ENCODE measurements at regions not wholly inside any gene's neighbourhood (a gene's known extent, or its start where the extent isn't known, plus 50 kb on each side); places are given as distances from the start of the nearest gene placed in this dataset.
"Not testable (repeated sequence)": the region's sequence is repeated elsewhere in the genome, so short reads cannot be mapped to it uniquely, and the experiment has no call there.

DNA sequence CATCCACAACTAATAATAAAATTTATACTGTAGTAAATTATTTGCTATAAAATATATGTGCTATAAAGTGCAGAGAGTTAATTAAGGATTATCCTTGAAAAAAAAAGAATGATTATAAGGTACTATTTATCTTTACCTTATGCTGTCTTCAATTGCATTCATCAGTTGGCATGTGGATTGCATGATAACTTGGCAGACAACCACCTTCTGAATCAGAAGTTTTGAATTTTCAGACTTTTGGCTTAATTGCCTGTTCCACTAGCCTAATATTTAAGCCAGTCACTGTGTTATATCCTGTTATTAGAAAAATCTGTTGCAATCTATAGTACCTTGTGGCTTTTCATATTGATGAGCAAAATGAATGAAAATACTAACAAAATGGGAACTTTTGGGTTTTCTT lies 1040.3 kb upstream of the PCDH10 start:
- POLR2A ChIA-PET: no interaction called here
- Mint-ChIP-seq H3K27me3 (ENCODE audit: low read depth) (no peaks in the 10 kb centered on the region), H3K36me3 (ENCODE audit: low read depth) (no peaks in the 10 kb centered on the region), H3K4me1 (ENCODE audit: low read depth) (no peaks in the 10 kb centered on the region), H3K4me3 (no peak overlapping the region), H3K9me3 (ENCODE audit: insufficient read depth) (no peaks in the 10 kb centered on the region), H3K27ac (no peak overlapping the region)
- no peak for ATAC-seq
- CTCF ChIA-PET: no interaction called here
- no peak for DNase-seq

DNA sequence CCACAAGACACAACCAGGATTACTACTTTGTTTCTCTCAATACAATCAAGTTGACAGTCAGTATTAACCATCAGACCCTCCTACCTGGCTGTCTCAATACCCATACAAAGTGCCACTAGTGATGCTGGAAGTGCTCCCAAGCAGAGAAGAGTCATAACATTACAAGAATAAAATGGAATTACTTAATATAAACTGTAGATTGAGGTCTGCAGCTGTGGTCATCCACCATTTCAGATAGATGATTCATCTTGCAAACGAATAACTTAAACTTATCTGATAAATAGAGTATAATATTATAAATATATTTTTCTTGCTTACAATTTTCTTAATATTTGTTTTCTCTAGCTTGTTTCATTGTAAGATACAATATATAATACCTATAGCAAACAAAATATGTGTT lies 1034.2 kb upstream of the PCDH10 start:
- DNase-seq (no peak), ATAC-seq (no peak)
- no peaks in the 10 kb centered on the region for H3K4me1 Mint-ChIP-seq (ENCODE audit: low read depth)
- ChIA-PET CTCF (no interaction called here), POLR2A (no interaction called here)
- no peaks in the 10 kb centered on the region for H3K27me3 Mint-ChIP-seq (ENCODE audit: low read depth)
- H3K4me3 Mint-ChIP-seq: no peak overlapping the region
- H3K36me3 Mint-ChIP-seq (ENCODE audit: low read depth): no peaks in the 10 kb centered on the region
- no peak overlapping the region for H3K27ac Mint-ChIP-seq
- no peaks in the 10 kb centered on the region for H3K9me3 Mint-ChIP-seq (ENCODE audit: insufficient read depth)

DNA sequence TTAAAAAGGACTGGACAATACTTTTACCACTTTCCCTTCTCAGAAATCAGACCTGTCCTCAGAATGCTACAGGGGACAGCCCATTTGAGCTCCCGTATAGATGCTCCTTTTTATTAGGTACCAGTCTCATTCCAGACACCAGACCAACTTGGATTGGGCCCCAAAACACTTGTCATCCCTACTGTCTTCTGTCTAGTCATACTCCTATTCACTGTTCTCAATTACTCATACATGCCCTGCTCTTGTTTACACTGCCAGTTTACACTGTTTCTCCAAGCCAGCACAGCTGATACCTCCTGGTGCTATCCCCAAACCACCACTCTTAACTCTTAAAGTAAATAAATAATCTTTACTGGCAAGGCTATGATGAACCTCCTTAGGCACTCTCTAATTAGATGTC lies 1026.4 kb upstream of the PCDH10 start:
- H3K27ac Mint-ChIP-seq; H3K4me1 Mint-ChIP-seq (ENCODE audit: low read depth); H3K27me3 Mint-ChIP-seq (ENCODE audit: low read depth); POLR2A ChIA-PET; H3K4me3 Mint-ChIP-seq; H3K36me3 Mint-ChIP-seq (ENCODE audit: low read depth); CTCF ChIA-PET; H3K9me3 Mint-ChIP-seq (ENCODE audit: insufficient read depth); DNase-seq; ATAC-seq: not testable (repeated sequence)

DNA sequence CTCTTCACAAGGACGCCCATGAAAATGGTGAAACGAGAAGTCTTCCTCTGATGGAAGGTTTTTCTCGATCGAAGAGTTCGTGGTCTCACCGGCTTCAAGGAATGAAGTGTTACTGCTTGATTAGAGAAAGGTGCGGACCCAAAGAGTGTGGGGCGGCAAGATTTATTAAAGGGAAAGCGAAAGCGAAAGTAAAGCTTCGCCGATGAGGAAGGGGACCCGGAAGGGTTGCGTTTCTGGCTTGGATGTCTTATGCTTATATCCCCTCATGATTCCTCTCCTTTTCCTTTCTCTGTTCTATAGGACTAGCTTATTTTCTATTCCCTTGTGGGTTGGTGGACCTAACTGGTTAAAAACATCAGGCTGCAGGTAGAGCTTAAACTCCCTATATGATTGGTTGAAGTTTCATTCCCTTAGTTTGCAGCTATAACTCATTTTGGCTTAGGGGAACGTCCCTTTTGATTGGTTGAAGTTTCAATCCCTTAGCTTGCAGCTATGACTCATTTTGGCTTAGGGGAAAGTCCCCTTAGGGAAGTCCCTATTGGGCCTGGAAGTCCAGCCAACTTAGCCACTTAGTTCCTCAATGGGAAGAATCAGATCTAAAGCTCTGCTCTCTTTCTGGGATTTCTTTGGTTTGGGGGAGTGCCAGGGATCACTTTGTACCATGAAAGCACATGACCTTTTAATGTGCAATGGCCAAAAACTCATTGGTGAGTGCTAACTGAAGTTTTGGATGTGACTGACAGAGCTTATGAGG lies 1025.0 kb upstream of the PCDH10 start:
- ATAC-seq: no peak
- H3K4me3 Mint-ChIP-seq: peak overlapping the region; percentile 19
- no peaks in the 10 kb centered on the region for H3K27me3 Mint-ChIP-seq (ENCODE audit: low read depth)
- ChIA-PET POLR2A (no interaction called here), CTCF (no interaction called here)
- H3K4me1 Mint-ChIP-seq (ENCODE audit: low read depth): no peaks in the 10 kb centered on the region
- H3K9me3 Mint-ChIP-seq (ENCODE audit: insufficient read depth): no peaks in the 10 kb centered on the region
- H3K36me3 Mint-ChIP-seq (ENCODE audit: low read depth): no peaks in the 10 kb centered on the region
- no peak for DNase-seq
- peak overlapping the region; percentile 37 for H3K27ac Mint-ChIP-seq

DNA sequence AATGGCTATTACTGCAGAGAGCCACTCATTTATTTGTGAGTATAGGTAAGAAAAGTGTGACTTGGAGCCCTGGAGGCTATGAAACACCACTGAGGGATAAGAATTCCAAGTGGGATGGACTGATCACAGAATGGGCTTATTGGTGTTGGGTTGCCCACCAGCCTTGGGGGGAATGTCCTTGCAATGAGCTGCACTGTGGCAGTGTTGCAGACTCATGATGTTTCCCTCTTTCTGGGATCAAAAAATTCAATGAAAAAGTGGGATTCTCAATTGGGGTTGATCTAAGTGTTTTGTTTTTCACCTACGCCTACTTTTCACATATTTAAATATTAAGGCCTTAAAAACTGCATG lies 1024.5 kb upstream of the PCDH10 start:
- no peak overlapping the region for H3K4me3 Mint-ChIP-seq
- H3K36me3 Mint-ChIP-seq (ENCODE audit: low read depth): no peaks in the 10 kb centered on the region
- no peaks in the 10 kb centered on the region for H3K4me1 Mint-ChIP-seq (ENCODE audit: low read depth)
- ChIA-PET POLR2A (no interaction called here), CTCF (no interaction called here)
- no peaks in the 10 kb centered on the region for H3K9me3 Mint-ChIP-seq (ENCODE audit: insufficient read depth)
- DNase-seq: no peak
- ATAC-seq: no peak
- no peak overlapping the region for H3K27ac Mint-ChIP-seq
- no peaks in the 10 kb centered on the region for H3K27me3 Mint-ChIP-seq (ENCODE audit: low read depth)

DNA sequence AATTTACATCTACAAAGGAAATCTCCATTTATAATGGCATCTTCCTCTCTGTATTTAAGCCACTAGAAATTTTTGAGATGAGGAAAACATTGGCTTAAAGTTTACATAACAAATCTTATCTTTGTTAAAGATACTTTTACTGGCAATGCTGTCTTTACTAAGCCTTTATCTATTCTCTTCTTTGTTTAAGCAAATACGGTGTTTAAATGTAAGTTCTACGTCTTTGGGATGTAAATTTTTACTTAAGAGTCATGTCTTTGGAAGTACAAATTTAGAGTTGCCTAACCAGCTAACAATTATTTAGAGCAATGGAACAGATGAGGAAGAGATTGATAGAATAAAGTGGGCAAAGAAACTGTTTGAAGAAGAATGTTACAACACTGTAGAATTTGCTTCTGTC lies 1024.0 kb upstream of the PCDH10 start:
- POLR2A ChIA-PET: no interaction called here
- H3K4me1 Mint-ChIP-seq (ENCODE audit: low read depth): no peaks in the 10 kb centered on the region
- CTCF ChIA-PET: no interaction called here
- ATAC-seq (no peak), DNase-seq (no peak)
- no peaks in the 10 kb centered on the region for H3K9me3 Mint-ChIP-seq (ENCODE audit: insufficient read depth)
- H3K36me3 Mint-ChIP-seq (ENCODE audit: low read depth): no peaks in the 10 kb centered on the region
- H3K27me3 Mint-ChIP-seq (ENCODE audit: low read depth): no peaks in the 10 kb centered on the region
- no peak overlapping the region for H3K27ac Mint-ChIP-seq
- H3K4me3 Mint-ChIP-seq: no peak overlapping the region

DNA sequence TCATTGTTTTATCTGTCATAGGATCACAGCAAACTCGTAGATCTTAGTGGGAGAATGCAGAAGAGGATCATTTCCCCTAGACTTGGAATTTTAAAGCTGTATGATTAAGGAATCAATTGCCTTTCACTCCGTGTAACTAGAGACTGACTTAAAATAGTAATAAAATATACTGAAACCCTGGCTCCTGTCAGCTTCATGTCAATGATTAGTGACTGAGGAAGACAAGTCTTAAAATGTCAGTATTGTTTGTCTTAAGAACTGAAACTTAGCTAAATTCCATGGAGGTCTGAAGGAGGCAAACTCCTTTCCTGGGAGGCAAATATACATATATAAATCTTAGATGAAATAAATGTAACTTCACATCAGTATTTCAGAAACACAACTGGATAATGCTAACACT lies 1016.7 kb upstream of the PCDH10 start:
- no peak for ATAC-seq
- Mint-ChIP-seq H3K36me3 (ENCODE audit: low read depth) (no peaks in the 10 kb centered on the region), H3K27me3 (ENCODE audit: low read depth) (no peaks in the 10 kb centered on the region), H3K4me3 (no peak overlapping the region), H3K4me1 (ENCODE audit: low read depth) (no peaks in the 10 kb centered on the region), H3K9me3 (ENCODE audit: insufficient read depth) (no peaks in the 10 kb centered on the region), H3K27ac (no peak overlapping the region)
- no peak for DNase-seq
- ChIA-PET POLR2A (no interaction called here), CTCF (no interaction called here)

DNA sequence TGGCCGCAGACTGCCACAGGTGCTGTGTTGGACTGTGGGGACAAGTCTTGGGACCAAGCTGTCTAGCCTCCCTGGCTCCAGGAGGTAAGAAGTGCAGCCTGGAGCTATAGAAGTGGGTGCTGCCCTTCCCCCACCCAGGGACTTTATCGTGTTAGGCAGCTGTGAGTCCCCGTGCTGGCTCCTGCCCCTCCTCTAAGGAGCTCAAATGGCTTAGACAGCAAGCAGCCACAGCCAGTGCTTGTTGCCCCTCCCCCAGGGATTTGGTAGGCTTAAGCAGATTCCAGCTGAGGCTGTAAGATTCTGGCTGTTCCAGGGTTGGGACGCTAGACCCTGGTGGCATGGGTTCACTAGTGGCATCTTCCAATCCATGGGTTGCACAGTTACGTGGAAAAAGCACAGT lies 979.4 kb upstream of the PCDH10 start:
- ATAC-seq: no peak
- ChIA-PET CTCF (no interaction called here), POLR2A (no interaction called here)
- Mint-ChIP-seq H3K9me3 (ENCODE audit: insufficient read depth) (peaks cover 5% of the 10 kb centered on the region), H3K27ac (no peak overlapping the region), H3K27me3 (ENCODE audit: low read depth) (no peaks in the 10 kb centered on the region), H3K36me3 (ENCODE audit: low read depth) (no peaks in the 10 kb centered on the region), H3K4me3 (no peak overlapping the region), H3K4me1 (ENCODE audit: low read depth) (no peaks in the 10 kb centered on the region)
- no peak for DNase-seq

DNA sequence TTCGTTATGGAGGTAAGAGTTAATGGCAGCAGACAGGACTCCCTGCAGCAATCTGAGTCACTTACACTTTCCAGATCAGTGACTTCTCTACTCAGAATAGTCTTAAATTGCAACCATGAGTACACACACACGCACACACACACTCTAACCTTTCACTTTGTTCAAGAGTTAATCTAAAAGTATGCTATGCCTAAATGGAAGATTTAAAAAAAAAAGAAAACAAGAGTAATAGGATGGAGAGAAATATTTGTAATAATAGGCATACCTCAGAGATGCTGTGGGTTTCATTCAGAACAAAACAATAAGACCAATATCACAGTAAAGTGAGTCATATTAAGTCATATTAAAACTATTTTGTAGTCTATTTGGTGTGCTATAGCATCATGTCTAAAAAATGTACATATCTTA lies 969.1 kb upstream of the PCDH10 start:
- CTCF ChIA-PET: no interaction called here
- no peak overlapping the region for H3K4me3 Mint-ChIP-seq

DNA sequence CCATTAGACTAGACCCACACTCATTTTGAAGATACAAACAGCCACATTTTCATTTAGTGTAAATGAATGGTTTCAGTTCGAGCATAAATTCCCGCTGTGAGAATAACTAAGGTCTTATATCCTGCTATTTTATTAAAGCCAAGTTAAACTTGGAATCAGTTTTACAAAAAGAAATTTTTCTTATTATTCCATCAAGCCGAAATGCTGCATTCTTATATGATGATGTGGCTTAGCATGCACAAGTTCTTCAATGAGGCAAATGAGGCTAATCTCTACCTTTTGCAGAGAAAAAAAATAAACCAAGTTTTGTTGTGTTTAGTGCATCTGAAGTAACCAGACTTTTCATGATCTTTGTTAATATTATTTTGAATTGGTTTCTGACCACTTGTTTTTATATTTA lies 953.9 kb upstream of the PCDH10 start:
- ChIA-PET CTCF (no interaction called here), POLR2A (no interaction called here)
- H3K27me3 Mint-ChIP-seq (ENCODE audit: low read depth): no peaks in the 10 kb centered on the region
- H3K4me1 Mint-ChIP-seq (ENCODE audit: low read depth): no peaks in the 10 kb centered on the region
- no peaks in the 10 kb centered on the region for H3K9me3 Mint-ChIP-seq (ENCODE audit: insufficient read depth)
- H3K4me3 Mint-ChIP-seq: no peak overlapping the region
- ATAC-seq (no peak), DNase-seq (no peak)
- no peak overlapping the region for H3K27ac Mint-ChIP-seq
- no peaks in the 10 kb centered on the region for H3K36me3 Mint-ChIP-seq (ENCODE audit: low read depth)

More for the DNA sequence above, 969.1 kb upstream of the PCDH10 start:
- DNase-seq (no peak), ATAC-seq (no peak)
- H3K27ac Mint-ChIP-seq: no peak overlapping the region
- H3K27me3 Mint-ChIP-seq (ENCODE audit: low read depth): no peaks in the 10 kb centered on the region
- no peaks in the 10 kb centered on the region for H3K4me1 Mint-ChIP-seq (ENCODE audit: low read depth)
- POLR2A ChIA-PET: no interaction called here
- H3K9me3 Mint-ChIP-seq (ENCODE audit: insufficient read depth): no peaks in the 10 kb centered on the region
- no peaks in the 10 kb centered on the region for H3K36me3 Mint-ChIP-seq (ENCODE audit: low read depth)

DNA sequence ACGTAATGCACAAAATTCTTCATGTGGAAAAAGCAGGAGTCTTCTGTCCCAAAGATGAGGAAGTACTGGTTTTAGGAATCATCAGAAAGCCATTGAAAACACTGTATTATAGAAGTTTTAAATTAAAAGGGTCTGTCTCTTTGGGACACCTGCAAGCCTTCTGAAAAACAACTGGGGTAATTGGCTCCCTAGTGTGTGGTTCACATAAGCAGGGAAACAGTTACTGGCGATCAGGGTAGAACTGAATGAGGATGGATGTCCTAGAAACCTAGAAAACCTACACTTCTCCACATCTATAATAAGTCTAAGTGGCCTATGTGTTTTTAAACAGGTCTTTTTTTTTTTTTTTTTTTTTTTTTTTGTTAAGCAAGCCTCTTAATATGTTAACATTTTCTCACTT lies 945.5 kb upstream of the PCDH10 start:
- no peaks in the 10 kb centered on the region for H3K36me3 Mint-ChIP-seq (ENCODE audit: low read depth)
- no peak for ATAC-seq
- H3K4me1 Mint-ChIP-seq (ENCODE audit: low read depth): no peaks in the 10 kb centered on the region

DNA sequence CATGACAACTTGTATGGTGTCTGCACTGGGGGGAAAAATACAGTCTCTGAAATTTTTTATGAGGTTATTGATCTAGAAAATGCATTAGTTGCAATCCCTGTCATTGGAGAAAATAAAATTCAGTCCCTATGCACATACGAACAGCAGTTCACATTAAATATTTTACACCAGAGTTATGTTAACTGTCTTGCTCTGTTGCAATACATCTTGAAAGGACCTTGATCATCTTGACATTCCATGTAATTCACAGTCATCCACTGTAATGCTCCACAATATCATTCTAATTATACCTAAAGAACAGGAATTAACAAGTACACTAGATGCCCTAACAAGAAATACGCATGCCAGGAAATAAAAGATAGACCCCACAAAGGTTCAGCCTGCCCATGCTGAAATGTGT lies 934.6 kb upstream of the PCDH10 start:
- no peaks in the 10 kb centered on the region for H3K4me1 Mint-ChIP-seq (ENCODE audit: low read depth)
- no peaks in the 10 kb centered on the region for H3K27me3 Mint-ChIP-seq (ENCODE audit: low read depth)
- H3K27ac Mint-ChIP-seq: no peak overlapping the region
- CTCF ChIA-PET: no interaction called here
- POLR2A ChIA-PET: no interaction called here
- no peak for ATAC-seq
- no peaks in the 10 kb centered on the region for H3K9me3 Mint-ChIP-seq (ENCODE audit: insufficient read depth)
- H3K4me3 Mint-ChIP-seq: no peak overlapping the region
- H3K36me3 Mint-ChIP-seq (ENCODE audit: low read depth): no peaks in the 10 kb centered on the region
- DNase-seq: no peak

More for the DNA sequence above, 945.5 kb upstream of the PCDH10 start:
- H3K4me3 Mint-ChIP-seq: no peak overlapping the region
- no peak for DNase-seq
- no peak overlapping the region for H3K27ac Mint-ChIP-seq
- POLR2A ChIA-PET: no interaction called here
- CTCF ChIA-PET: no interaction called here
- no peaks in the 10 kb centered on the region for H3K9me3 Mint-ChIP-seq (ENCODE audit: insufficient read depth)
- no peaks in the 10 kb centered on the region for H3K27me3 Mint-ChIP-seq (ENCODE audit: low read depth)

DNA sequence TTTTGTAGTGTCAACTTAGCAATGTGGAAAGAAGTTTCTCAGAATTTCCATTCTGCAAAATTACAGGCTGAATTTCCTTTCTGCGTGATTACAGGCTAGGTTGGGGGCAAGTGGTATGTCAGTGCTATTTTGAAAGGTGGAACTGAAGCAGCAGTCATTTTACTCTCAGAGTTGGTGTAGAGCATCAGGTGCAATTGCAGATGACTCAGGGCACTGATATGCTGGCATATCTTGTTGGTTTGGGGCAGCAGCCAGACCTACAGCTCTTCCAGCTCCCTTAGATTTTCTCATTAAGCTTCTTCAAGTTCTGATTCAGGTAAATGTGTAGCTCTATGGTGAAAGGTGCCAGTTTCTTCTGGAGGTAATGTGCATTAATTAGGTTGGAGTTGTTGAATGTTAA lies 930.7 kb upstream of the PCDH10 start:
- H3K4me1 Mint-ChIP-seq (ENCODE audit: low read depth): no peaks in the 10 kb centered on the region
- POLR2A ChIA-PET: no interaction called here
- DNase-seq (no peak), ATAC-seq (no peak)
- CTCF ChIA-PET: no interaction called here
- no peak overlapping the region for H3K27ac Mint-ChIP-seq
- no peaks in the 10 kb centered on the region for H3K36me3 Mint-ChIP-seq (ENCODE audit: low read depth)
- H3K27me3 Mint-ChIP-seq (ENCODE audit: low read depth): no peaks in the 10 kb centered on the region
- H3K4me3 Mint-ChIP-seq: no peak overlapping the region
- peaks cover 3% of the 10 kb centered on the region for H3K9me3 Mint-ChIP-seq (ENCODE audit: insufficient read depth)

Measured in activated CD8-positive, alpha-beta T cell treated with anti-CD3 and anti-CD28 coated beads, Interleukin-2, amount 10 ng/mL, durations not matched to agents 7 days and 5 days (primary cell).